ENCODE measurements at regions not wholly inside any gene's neighbourhood (a gene's known extent, or its start where the extent isn't known, plus 50 kb on each side); places are given as distances from the start of the nearest gene placed in this dataset.

DNA sequence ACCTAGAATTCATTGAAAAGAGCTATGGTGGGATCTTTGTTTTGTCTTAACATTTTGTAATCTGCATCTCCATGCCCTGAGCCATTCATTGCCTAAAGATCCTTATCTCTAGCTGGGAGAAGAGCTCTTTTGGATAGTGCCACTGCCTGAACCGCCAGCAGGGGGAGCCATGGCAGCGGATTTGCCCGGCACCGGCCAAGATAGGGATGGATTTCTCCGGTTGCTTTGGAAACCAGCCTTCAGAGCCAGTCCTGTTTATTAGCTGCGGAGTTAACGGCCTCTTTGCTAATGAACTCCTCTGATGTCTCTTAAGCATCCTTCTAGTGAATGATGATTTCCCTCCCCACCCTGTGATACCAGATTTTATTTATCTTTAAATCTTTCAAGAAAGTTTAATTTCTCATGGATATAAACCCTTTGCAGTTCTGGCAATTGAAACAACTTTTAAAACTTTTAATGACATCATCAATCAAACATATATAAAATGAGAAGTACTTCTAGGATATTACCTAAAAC is 58.2 kb upstream of the LYZL2 start:
- ATAC-seq = peak; percentile 90
- Histone ChIP-seq H3K4me1 (ENCODE audit: insufficient read depth, low read length) (no peaks in the 10 kb centered on the region), H3K4me2 (ENCODE audit: low read depth, low read length) (no peak overlapping the region), H3K9ac (ENCODE audit: insufficient read depth, low read depth, low read length) (no peak overlapping the region), H3K36me3 (replicated peaks in 1 of 2; ENCODE audit: control insufficient read depth in 1 of 2, insufficient read depth in 2 of 2, low read length in 2 of 2) (no peaks in the 10 kb centered on the region), H2AFZ (ENCODE audit: low read length) (no peak overlapping the region), H4K20me1 (ENCODE audit: insufficient read depth, low read length) (no peaks in the 10 kb centered on the region), H3K4me3 (replicated peaks in 1 of 3; ENCODE audit: insufficient read depth in 1 of 3, low read depth in 2 of 3, low read length in 3 of 3) (no peak overlapping the region), H3K79me2 (ENCODE audit: insufficient read depth, low read length) (no peaks in the 10 kb centered on the region), H3K27me3 (ENCODE audit: control insufficient read depth in 1 of 2, insufficient read depth in 2 of 2, low read length in 2 of 2) (peaks cover 0 to 34% of the 10 kb centered on the region in 2 experiments; a peak in 1 of 5 replicates), H3K9me3 (ENCODE audit: low read length) (no peaks in the 10 kb centered on the region), H3K27ac (ENCODE audit: extremely low read length, insufficient read depth, low read length) (no peak overlapping the region)
- 2% methylated on average over 7 of the region's 7 CpGs for WGBS (ENCODE audit: low lambda C conversion rate)
- in situ Hi-C loops (cut with HindIII; ENCODE audit: extremely low pct_ligation_motif_present, low pct_unique_long_range_greater_than_20kb) = loop anchor here (5.0 kb wide), 1 partner anchor 1190 kb away; no protein-coding TSS in a partner anchor
- intact Hi-C loops (cut with micrococcal nuclease; ENCODE audit: unreplicated experiment) = no loop called here
- no TSS peak for BruUV-seq (replicated peaks)
- peak; percentile 63 for FAIRE-seq
- ChIA-PET POLR2A (no interaction called here), CTCF (ENCODE audit: low intra/inter-chr PET ratio, low total read pairs) (interaction anchor here (1.7 kb wide), 1 partner anchor 9 kb away, joined by 4 read pairs; no protein-coding TSS in a partner anchor)
- peak; percentile 64 for TF ChIP-seq STAG1 (CRISPR knock-in tag; IDR thresholded peaks at IDR 0.05)
- 0 out of 2 replicates have a peak, but pooled peaks have one; percentile 29 for TF ChIP-seq ZNF124 (CRISPR knock-in tag; IDR thresholded peaks at IDR 0.05)
- peak; percentile 29; the same call in 1 of the 2 replicates for TF ChIP-seq SMC3 (IDR thresholded peaks at IDR 0.05; ENCODE audit: low read length)
- peak; percentile 36 for TF ChIP-seq RAD21 (CRISPR knock-in tag; IDR thresholded peaks at IDR 0.05)
- TF ChIP-seq RFX3 (CRISPR knock-in tag; IDR thresholded peaks at IDR 0.05) = peak; percentile 34
- peak; percentile 72 for TF ChIP-seq ATF7 (IDR thresholded peaks at IDR 0.05)
- no peak for TF ChIP-seq ATF7 (CRISPR knock-in tag; IDR thresholded peaks at IDR 0.05)
- TF ChIP-seq ZNF10 (CRISPR knock-in tag; IDR thresholded peaks at IDR 0.05; ENCODE audit: borderline replicate concordance, low read depth) = no peak
- TF ChIP-seq ZMYM4 (CRISPR knock-in tag; IDR thresholded peaks at IDR 0.05) = 0 out of 2 replicates have a peak, but pooled peaks have one; percentile 27
- no peak for TF ChIP-seq SPEN (CRISPR knock-in tag; IDR thresholded peaks at IDR 0.05; ENCODE audit: low read depth)
- no peak for TF ChIP-seq ZNF354B (CRISPR knock-in tag; IDR thresholded peaks at IDR 0.05)
- TF ChIP-seq, protein P1, sequence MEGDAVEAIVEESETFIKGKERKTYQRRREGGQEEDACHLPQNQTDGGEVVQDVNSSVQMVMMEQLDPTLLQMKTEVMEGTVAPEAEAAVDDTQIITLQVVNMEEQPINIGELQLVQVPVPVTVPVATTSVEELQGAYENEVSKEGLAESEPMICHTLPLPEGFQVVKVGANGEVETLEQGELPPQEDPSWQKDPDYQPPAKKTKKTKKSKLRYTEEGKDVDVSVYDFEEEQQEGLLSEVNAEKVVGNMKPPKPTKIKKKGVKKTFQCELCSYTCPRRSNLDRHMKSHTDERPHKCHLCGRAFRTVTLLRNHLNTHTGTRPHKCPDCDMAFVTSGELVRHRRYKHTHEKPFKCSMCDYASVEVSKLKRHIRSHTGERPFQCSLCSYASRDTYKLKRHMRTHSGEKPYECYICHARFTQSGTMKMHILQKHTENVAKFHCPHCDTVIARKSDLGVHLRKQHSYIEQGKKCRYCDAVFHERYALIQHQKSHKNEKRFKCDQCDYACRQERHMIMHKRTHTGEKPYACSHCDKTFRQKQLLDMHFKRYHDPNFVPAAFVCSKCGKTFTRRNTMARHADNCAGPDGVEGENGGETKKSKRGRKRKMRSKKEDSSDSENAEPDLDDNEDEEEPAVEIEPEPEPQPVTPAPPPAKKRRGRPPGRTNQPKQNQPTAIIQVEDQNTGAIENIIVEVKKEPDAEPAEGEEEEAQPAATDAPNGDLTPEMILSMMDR (CRISPR knock-in tag; IDR thresholded peaks at IDR 0.05) = peak; percentile 77
- peak; percentile 75 for TF ChIP-seq XRCC5 (optimal IDR thresholded peaks at IDR 0.05; ENCODE audit: low read length)
- peak; percentile 36 for TF ChIP-seq ZFP36 (IDR thresholded peaks at IDR 0.05; ENCODE audit: borderline replicate concordance, low read depth, low read length, partially characterized antibody)
- peak; percentile 40 for DNase-seq (ENCODE audit: low spot score)

Data from HepG2 (cell line).